ENCODE measurements at regions not wholly inside any gene's neighbourhood (a gene's known extent, or its start where the extent isn't known, plus 50 kb on each side); places are given as distances from the start of the nearest gene placed in this dataset.

DNA sequence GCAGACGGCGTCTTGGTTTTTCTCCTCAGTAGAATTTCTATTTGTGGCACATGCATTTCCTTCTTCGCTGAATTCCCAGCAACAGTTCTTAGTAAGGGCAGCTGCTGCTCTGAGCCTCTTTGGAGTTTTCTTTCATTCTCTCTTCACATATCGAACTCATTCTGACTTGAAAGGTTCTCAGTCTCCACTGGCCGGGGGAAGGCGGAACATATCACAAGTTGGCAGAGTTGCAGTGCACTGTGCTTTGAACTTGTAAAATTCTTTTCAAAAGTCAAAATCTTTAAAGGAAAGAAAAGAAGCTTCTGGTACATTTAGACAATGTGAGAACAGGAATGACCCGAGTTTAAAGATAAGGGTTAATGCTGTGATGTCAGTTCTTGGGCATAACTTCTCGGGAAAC, 286.1 kb upstream of the MAP3K7 start:
- no peak for DNase-seq
- TF ChIP-seq POLR2AphosphoS5 (IDR thresholded peaks at IDR 0.05) (no peak), POLR2A (IDR thresholded peaks at IDR 0.05) (no peak), EP300 (IDR thresholded peaks at IDR 0.05) (no peak)
- TF ChIP-seq, protein P1, sequence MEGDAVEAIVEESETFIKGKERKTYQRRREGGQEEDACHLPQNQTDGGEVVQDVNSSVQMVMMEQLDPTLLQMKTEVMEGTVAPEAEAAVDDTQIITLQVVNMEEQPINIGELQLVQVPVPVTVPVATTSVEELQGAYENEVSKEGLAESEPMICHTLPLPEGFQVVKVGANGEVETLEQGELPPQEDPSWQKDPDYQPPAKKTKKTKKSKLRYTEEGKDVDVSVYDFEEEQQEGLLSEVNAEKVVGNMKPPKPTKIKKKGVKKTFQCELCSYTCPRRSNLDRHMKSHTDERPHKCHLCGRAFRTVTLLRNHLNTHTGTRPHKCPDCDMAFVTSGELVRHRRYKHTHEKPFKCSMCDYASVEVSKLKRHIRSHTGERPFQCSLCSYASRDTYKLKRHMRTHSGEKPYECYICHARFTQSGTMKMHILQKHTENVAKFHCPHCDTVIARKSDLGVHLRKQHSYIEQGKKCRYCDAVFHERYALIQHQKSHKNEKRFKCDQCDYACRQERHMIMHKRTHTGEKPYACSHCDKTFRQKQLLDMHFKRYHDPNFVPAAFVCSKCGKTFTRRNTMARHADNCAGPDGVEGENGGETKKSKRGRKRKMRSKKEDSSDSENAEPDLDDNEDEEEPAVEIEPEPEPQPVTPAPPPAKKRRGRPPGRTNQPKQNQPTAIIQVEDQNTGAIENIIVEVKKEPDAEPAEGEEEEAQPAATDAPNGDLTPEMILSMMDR (IDR thresholded peaks at IDR 0.05): no peak
- no peak overlapping the region for H3K4me3 ChIP-seq
- H3K4me1 ChIP-seq: no peaks in the 10 kb centered on the region
- ATAC-seq (ENCODE audit: low FRiP score in 2 of 2): peak in 1 of 2 donors; percentile 41
- no peak overlapping the region for H3K27ac ChIP-seq
- H3K9me3 ChIP-seq: no peaks in the 10 kb centered on the region
- no peaks in the 10 kb centered on the region for H3K27me3 ChIP-seq
- 65 to 68% methylated on average over 8 of the region's 8 CpGs for WGBS, 2 donors
- H3K36me3 ChIP-seq: no peaks in the 10 kb centered on the region

DNA sequence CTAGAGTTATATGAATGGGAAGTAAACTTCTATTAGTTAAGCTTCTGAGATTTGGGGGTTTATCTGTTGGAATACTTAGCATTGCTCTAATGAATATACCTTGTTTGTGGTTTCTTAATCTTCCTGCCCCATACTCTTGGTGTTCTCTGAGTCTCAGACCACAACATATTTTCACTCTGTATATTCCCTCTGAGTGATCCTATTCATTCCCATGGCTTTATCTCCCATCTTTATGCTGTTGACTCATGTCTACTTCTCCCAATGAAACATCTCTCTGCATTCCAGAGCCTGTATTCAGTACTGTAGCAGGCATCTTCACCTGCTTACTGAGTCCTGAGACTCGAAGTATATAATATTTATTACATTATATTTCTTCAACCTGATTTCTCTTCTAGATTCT, 283.7 kb upstream of the MAP3K7 start:
- H3K4me3 ChIP-seq: no peak overlapping the region

DNA sequence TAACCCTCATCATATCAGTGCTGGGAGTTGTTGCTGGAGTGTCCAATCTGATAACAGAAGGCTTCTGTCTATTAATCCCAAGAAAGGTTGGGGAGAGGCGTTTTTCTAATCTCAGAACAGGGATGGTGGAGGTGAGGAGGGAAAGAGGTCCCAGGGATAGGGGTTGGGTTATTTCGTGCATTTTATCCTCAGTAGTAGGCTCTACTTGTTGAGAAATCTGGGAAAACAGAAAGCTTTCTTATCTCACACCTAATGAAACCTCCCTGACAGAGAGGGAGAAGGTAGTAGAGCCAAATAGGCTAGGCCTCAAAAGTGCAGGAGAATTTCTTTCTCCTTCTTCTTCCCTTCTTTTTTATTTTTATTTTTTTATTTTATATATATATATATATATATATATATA, 281.8 kb upstream of the MAP3K7 start:
- DNase-seq (no peak), ATAC-seq (ENCODE audit: low FRiP score in 2 of 2) (no peak)
- H3K27ac ChIP-seq: no peak overlapping the region
- TF ChIP-seq EP300 (IDR thresholded peaks at IDR 0.05) (no peak), POLR2AphosphoS5 (IDR thresholded peaks at IDR 0.05) (no peak), POLR2A (IDR thresholded peaks at IDR 0.05) (no peak)
- TF ChIP-seq, protein P1 (IDR thresholded peaks at IDR 0.05): no peak
- no peaks in the 10 kb centered on the region for H3K36me3 ChIP-seq
- H3K27me3 ChIP-seq: no peaks in the 10 kb centered on the region
- WGBS, 2 donors: 80 to 85% methylated on average over 2 of the region's 2 CpGs
- no peaks in the 10 kb centered on the region for H3K9me3 ChIP-seq
- no peak overlapping the region for H3K4me3 ChIP-seq
- no peaks in the 10 kb centered on the region for H3K4me1 ChIP-seq

More for the DNA sequence above, 283.7 kb upstream of the MAP3K7 start:
- no peak for DNase-seq
- Histone ChIP-seq H3K36me3 (no peaks in the 10 kb centered on the region), H3K27me3 (no peaks in the 10 kb centered on the region), H3K4me1 (no peaks in the 10 kb centered on the region), H3K9me3 (no peaks in the 10 kb centered on the region), H3K27ac (no peak overlapping the region)
- ATAC-seq (ENCODE audit: low FRiP score in 2 of 2): no peak
- TF ChIP-seq POLR2AphosphoS5 (IDR thresholded peaks at IDR 0.05): no peak
- TF ChIP-seq POLR2A (IDR thresholded peaks at IDR 0.05): no peak
- TF ChIP-seq EP300 (IDR thresholded peaks at IDR 0.05): no peak
- TF ChIP-seq, protein P1 (IDR thresholded peaks at IDR 0.05): no peak
- WGBS, 2 donors: 72 to 79% methylated on average over 1 of the region's 1 CpG

DNA sequence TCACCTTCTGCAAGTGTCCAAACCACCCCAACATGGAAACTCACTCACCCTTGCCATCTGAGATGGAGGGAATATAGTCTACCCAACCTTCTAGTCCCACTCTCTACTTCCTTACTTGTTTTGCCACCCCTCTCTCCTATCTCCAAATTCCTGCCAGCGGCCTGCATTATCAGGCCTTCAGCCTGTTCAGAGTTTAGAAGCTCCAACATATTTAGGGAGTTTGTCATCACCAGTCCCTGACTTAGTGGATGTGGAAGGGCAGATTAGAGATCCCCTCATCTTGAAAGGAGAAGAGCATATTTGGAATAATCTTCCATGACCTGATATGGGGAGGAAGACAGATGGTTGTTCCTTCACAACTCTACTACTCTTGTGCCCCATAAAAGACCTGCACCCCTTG, 281.4 kb upstream of the MAP3K7 start:
- no peaks in the 10 kb centered on the region for H3K27me3 ChIP-seq
- H3K4me3 ChIP-seq: no peak overlapping the region
- H3K27ac ChIP-seq: no peak overlapping the region
- H3K36me3 ChIP-seq: no peaks in the 10 kb centered on the region
- ATAC-seq (ENCODE audit: low FRiP score in 2 of 2) (no peak), DNase-seq (no peak)
- H3K9me3 ChIP-seq: no peaks in the 10 kb centered on the region
- H3K4me1 ChIP-seq: no peaks in the 10 kb centered on the region
- TF ChIP-seq POLR2AphosphoS5 (IDR thresholded peaks at IDR 0.05) (no peak), EP300 (IDR thresholded peaks at IDR 0.05) (no peak), POLR2A (IDR thresholded peaks at IDR 0.05) (no peak)
- TF ChIP-seq, protein P1 (IDR thresholded peaks at IDR 0.05): no peak
- WGBS, 2 donors: 100% methylated on average over 1 of the region's 1 CpG

DNA sequence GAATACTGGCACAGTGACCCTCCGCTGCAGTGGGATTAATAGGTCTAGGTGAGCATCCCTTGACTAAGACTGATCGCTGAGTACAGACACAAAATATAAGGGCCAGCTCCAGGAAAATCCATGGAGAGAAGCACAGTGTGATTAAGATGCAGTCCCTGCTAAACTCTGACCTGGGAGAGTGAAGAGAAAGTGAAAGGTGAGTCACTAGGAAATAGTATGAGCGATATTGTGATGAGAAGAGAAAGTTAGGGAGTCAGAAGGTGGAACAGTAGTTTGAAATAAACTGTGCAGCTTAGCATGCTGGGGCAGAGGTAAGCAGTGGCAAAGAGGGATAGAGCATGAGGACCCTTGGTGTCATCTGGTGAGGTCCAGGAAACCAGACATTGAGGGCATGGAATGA, 278.6 kb upstream of the MAP3K7 start:
- H3K4me3 ChIP-seq: no peak overlapping the region
- no peak for DNase-seq
- no peaks in the 10 kb centered on the region for H3K4me1 ChIP-seq
- no peaks in the 10 kb centered on the region for H3K27me3 ChIP-seq
- no peak for TF ChIP-seq POLR2AphosphoS5 (IDR thresholded peaks at IDR 0.05)
- TF ChIP-seq EP300 (IDR thresholded peaks at IDR 0.05): no peak
- TF ChIP-seq, protein P1 (IDR thresholded peaks at IDR 0.05): no peak
- TF ChIP-seq POLR2A (IDR thresholded peaks at IDR 0.05): no peak
- no peaks in the 10 kb centered on the region for H3K36me3 ChIP-seq
- H3K27ac ChIP-seq: no peak overlapping the region
- no peak for ATAC-seq (ENCODE audit: low FRiP score in 2 of 2)
- WGBS, 2 donors: 87 to 90% methylated on average over 3 of the region's 3 CpGs
- no peaks in the 10 kb centered on the region for H3K9me3 ChIP-seq

Data from upper lobe of left lung (tissue), 6 donors.